Thyroid gland (tissue), 4 donors: ENCODE measurements at regions not wholly inside any gene's neighbourhood (a gene's known extent, or its start where the extent isn't known, plus 50 kb on each side); places are given as distances from the start of the nearest gene placed in this dataset.

Experiments used
- DNase-seq, 2 donors: peaks; one replicate each; pipeline ENCODE4 v3.0.0-alpha.2; 2019
- H3K27ac ChIP-seq, 3 donors: fragments of 200-600 bp; sonication (generic); 1 replicate in 2 of 3; 2 replicates in 1 of 3; pipeline ENCODE4 v1.5.1; 2016 to 2019; ENCODE audit warnings: mild to moderate bottlenecking in 1 of 3, moderate library complexity in 1 of 3
- H3K27me3 ChIP-seq: fragments of 200-600 bp; sonication (generic); one replicate; pipeline ENCODE4 v1.5.1; 2019
- H3K36me3 ChIP-seq, 2 donors: fragments of 200-600 bp; sonication (generic); one replicate each; pipeline ENCODE4 v1.5.1; 2016 to 2019
- H3K4me1 ChIP-seq, 2 donors: fragments of 200-600 bp; sonication (generic); one replicate each; pipeline ENCODE4 v1.5.1; 2017 to 2019
- H3K4me3 ChIP-seq, 3 donors: fragments of 200-600 bp; sonication (generic); replicated peaks in 1 of 3; 1 replicate in 2 of 3; 2 replicates in 1 of 3; pipeline ENCODE4 v1.5.1; 2016; ENCODE audit warnings: mild to moderate bottlenecking in 1 of 3
- H3K9me3 ChIP-seq: fragments of 200-600 bp; sonication (generic); one replicate; pipeline ENCODE4 v1.5.1; 2017
- POLR2A ChIP-seq, 2 donors: fragments of 450-650 bp; IDR thresholded peaks; one replicate each; pipeline ENCODE4 v1.6.1; 2017; ENCODE audit warnings: antibody characterized with exemption in 2 of 2, mild to moderate bottlenecking in 2 of 2, moderate library complexity in 1 of 2
- WGBS, 2 donors: methylation state at CpG; one replicate each; pipeline ENCODE4 v1.1.5; 2017; 5-methylcytosine and 5-hydroxymethylcytosine counted together
- intact Hi-C: fragments of 100-400 bp; cut with DNase I; formaldehyde crosslinking; loops from one replicate; pipeline ENCODE4 v1.15.1; 2023
- TF ChIP-seq, protein P1 (sequence below), 6 experiments: fragments of 200-600 bp in 3 of 6; fragments of 450-650 bp in 3 of 6; sonication (generic) in 3 of 6; IDR thresholded peaks; one replicate each; pipeline ENCODE4 v1.5.1; 2016 to 2019; ENCODE audit warnings: antibody characterized with exemption in 6 of 6, mild to moderate bottlenecking in 2 of 6, inconsistent platforms in 1 of 6, moderate library complexity in 1 of 6

DNA sequence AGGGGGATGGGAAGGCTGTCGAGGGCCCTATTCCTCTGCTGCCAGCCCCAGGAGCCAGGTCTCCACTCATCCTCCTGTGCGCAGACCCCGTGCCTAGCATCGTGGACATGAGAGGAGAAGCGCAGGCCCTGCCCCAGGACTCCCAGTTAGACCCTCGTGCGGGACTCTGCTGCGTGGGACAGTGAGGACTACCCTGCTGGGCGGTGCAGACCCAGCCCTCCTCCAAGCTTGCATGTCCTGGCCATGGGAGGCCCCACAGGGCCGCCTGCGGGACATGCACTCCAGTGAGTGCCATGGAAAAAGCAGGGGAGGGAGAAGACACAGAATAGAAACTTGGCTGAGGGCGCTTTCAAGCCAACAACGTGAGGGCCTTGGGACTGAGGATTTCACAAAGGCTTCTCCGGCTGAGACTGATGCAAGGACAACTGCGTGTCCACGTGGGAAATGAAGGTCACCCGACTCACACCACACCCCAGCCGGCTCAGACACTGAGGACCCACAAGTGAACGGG is 62.6 kb upstream of the IQSEC1 start:
- no peak for DNase-seq
- intact Hi-C loops: no loop called here
- Histone ChIP-seq H3K27me3 (no peaks in the 10 kb centered on the region), H3K27ac (no peak overlapping the region), H3K4me3 (no peak overlapping the region), H3K9me3 (no peaks in the 10 kb centered on the region), H3K36me3 (no peaks in the 10 kb centered on the region), H3K4me1 (no peaks in the 10 kb centered on the region)
- TF ChIP-seq POLR2A (IDR thresholded peaks at IDR 0.05): no peak
- TF ChIP-seq, protein P1, sequence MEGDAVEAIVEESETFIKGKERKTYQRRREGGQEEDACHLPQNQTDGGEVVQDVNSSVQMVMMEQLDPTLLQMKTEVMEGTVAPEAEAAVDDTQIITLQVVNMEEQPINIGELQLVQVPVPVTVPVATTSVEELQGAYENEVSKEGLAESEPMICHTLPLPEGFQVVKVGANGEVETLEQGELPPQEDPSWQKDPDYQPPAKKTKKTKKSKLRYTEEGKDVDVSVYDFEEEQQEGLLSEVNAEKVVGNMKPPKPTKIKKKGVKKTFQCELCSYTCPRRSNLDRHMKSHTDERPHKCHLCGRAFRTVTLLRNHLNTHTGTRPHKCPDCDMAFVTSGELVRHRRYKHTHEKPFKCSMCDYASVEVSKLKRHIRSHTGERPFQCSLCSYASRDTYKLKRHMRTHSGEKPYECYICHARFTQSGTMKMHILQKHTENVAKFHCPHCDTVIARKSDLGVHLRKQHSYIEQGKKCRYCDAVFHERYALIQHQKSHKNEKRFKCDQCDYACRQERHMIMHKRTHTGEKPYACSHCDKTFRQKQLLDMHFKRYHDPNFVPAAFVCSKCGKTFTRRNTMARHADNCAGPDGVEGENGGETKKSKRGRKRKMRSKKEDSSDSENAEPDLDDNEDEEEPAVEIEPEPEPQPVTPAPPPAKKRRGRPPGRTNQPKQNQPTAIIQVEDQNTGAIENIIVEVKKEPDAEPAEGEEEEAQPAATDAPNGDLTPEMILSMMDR (IDR thresholded peaks at IDR 0.05): no peak
- 77 to 80% methylated on average over 10 to 11 of the region's 19 CpGs for WGBS, 2 donors

DNA sequence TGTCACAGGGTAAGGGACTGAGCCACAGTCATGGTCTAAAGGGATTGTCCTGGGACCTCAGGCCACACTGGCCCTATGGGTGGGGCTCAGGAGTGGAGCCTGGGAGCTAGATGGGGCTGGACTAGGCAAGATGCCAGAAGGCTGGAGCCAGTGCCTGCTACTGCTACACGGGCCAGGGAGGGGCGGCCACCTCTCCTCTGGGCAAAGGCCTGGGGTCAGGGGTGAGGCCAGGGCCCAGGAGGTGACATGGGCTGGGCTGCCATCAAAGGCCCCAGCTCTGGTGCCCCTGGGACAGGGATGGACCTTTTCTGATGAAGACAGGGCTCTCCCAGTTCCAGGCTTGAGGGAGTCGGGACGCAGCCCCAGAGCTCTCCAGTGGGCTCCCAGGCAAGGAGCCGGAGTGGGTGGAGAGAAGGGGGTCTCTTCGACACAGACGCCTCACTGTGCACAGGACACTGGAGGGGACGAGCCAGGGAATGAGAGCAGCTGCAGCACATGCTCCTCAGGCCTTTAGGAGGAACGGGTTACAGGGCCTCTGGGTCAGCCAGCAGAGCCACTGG is 62.1 kb upstream of the IQSEC1 start:
- WGBS, 2 donors: 57 to 82% methylated on average over 2 to 7 of the region's 9 CpGs
- no peak overlapping the region for H3K4me3 ChIP-seq
- TF ChIP-seq POLR2A (IDR thresholded peaks at IDR 0.05): no peak
- TF ChIP-seq, protein P1 (IDR thresholded peaks at IDR 0.05): no peak

DNA sequence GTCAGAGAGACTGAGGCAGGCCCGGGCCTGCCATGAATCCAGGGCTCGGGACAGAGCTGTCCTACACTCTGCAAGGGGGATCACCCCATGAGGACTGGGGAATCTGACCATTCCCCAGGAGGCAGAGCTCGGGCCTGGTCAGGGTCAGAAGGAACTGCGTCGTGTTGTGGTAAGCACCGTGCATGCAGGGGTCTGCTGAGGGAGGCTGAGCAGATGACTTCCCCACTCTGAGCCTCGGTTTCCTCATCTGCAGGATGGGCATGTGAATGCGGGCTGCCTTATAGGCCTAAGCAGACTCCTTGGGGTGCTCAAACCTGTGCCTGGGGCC is 61.6 kb upstream of the IQSEC1 start:
- Histone ChIP-seq H3K27me3 (no peaks in the 10 kb centered on the region), H3K27ac (no peak overlapping the region), H3K4me3 (no peak overlapping the region), H3K36me3 (no peaks in the 10 kb centered on the region), H3K9me3 (no peaks in the 10 kb centered on the region), H3K4me1 (no peaks in the 10 kb centered on the region)
- no peak for TF ChIP-seq POLR2A (IDR thresholded peaks at IDR 0.05)
- TF ChIP-seq, protein P1 (IDR thresholded peaks at IDR 0.05): no peak
- 91 to 94% methylated on average over 6 to 8 of the region's 8 CpGs for WGBS, 2 donors
- intact Hi-C loops: no loop called here
- DNase-seq: no peak

More for the DNA sequence above, 62.1 kb upstream of the IQSEC1 start:
- Histone ChIP-seq H3K27me3 (no peaks in the 10 kb centered on the region), H3K4me1 (no peaks in the 10 kb centered on the region), H3K27ac (no peak overlapping the region), H3K9me3 (no peaks in the 10 kb centered on the region), H3K36me3 (no peaks in the 10 kb centered on the region)
- no peak for DNase-seq
- intact Hi-C loops: no loop called here

DNA sequence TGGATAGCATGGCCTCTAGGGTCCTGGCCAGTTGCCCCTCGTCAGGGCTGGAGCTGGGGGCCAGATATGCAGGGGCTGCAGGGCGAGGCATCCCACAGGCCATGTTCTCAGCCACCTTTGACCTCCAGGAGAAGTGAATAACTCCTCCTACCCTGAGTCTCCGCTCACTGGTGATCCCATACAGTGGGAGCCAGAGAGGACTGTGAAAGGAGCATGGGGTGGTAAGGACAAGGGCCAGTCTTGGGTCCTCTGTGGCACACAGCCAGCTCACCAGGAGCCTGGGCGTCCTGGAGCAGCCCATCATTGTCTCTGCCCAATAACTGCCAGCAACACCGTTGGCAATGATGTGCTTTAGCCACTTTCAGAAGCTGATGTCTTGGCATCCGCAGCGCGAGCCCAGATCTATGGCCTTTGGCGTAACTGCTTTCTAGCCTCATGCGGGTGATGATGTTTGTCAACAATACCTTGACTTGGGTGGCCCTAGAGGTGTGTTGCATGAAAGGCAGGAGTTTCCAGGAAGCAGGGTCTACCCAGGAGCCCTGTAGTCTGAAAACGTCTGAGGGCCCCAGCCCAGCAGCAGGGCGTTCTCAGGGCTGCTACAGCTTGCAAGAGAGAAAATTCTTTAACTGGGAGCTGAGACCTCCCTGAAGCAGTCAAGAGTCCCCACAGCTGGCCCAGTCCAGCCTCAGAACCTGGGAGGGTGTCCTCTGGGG is 61.1 kb upstream of the IQSEC1 start:
- TF ChIP-seq POLR2A (IDR thresholded peaks at IDR 0.05): no peak
- TF ChIP-seq, protein P1 (IDR thresholded peaks at IDR 0.05): no peak
- Histone ChIP-seq H3K4me3 (no peak overlapping the region), H3K27ac (no peak overlapping the region), H3K27me3 (no peaks in the 10 kb centered on the region), H3K4me1 (no peaks in the 10 kb centered on the region), H3K36me3 (no peaks in the 10 kb centered on the region), H3K9me3 (no peaks in the 10 kb centered on the region)
- DNase-seq: no peak
- WGBS, 2 donors: 89 to 96% methylated on average over 9 to 12 of the region's 12 CpGs
- intact Hi-C loops: no loop called here

DNA sequence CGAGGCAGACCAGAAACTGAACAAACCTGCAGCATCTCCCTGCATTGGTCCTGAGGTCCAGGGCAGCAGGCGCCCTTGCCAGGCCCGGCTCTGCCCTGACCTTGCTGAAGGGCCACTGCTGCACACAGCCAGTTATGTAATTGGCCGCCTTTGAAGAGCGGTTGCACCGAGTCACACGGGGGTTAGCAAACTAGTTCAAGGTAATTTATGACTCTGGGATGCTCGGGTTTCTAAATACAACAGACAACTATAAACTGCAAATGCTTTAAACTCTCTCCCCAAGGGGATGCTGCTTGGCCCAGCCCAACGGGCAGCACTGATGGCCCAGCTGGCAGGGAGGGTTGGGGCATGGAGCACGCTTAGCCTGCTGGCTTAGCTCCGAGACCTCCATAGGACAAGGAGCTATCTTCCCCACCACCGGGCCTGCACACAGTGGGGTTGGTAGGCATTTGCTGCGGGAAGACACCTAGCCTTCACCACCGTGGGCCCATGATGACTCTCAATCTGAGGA is 60.3 kb upstream of the IQSEC1 start:
- DNase-seq: no peak
- no peaks in the 10 kb centered on the region for H3K9me3 ChIP-seq
- no peaks in the 10 kb centered on the region for H3K36me3 ChIP-seq
- WGBS, 2 donors: 87 to 90% methylated on average over 12 to 14 of the region's 14 CpGs
- intact Hi-C loops: no loop called here
- no peak overlapping the region for H3K4me3 ChIP-seq
- TF ChIP-seq, protein P1 (IDR thresholded peaks at IDR 0.05): no peak
- TF ChIP-seq POLR2A (IDR thresholded peaks at IDR 0.05): no peak
- no peaks in the 10 kb centered on the region for H3K27me3 ChIP-seq
- no peaks in the 10 kb centered on the region for H3K4me1 ChIP-seq
- no peak overlapping the region for H3K27ac ChIP-seq
